H1 (cell line): ENCODE measurements at regions not wholly inside any gene's neighbourhood (a gene's known extent, or its start where the extent isn't known, plus 50 kb on each side); places are given as distances from the start of the nearest gene placed in this dataset.

Experiments used
- ASH2L ChIP-seq: fragments of 200-600, 300-600 bp; sonication (generic); IDR thresholded peaks from one replicate; pipeline ENCODE4 v1.7.1; 2017; ENCODE audit warnings: low read length
- EP300 ChIP-seq, 2 experiments: IDR thresholded peaks; 1 replicate in 1 of 2; 2 replicates in 1 of 2; pipeline ENCODE4 v1.6.1; 2011 to 2012; ENCODE audit warnings: low read depth in 2 of 2, low read length in 2 of 2, mild to moderate bottlenecking in 2 of 2, borderline replicate concordance in 1 of 2, inconsistent platforms in 1 of 2, moderate library complexity in 1 of 2
- TEAD4 ChIP-seq: IDR thresholded peaks from 2 replicates; pipeline ENCODE4 v1.6.1; 2012; ENCODE audit warnings: low read depth, low read length, inconsistent platforms, mixed read lengths

- no peak for TF ChIP-seq EP300 (IDR thresholded peaks at IDR 0.05; ENCODE audit: borderline replicate concordance in 1 of 2, low read depth in 2 of 2, low read length in 2 of 2)
- no peak for TF ChIP-seq ASH2L
- TF ChIP-seq TEAD4 = no peak
- TF ChIP-seq, all 59 proteins: peak for 0
These were observed 212.4 kb upstream of the NT5E start (continued) for GRCh38 chr6:85237478-85237877.
